GM21528 (cell line): ENCODE measurements at regions not wholly inside any gene's neighbourhood (a gene's known extent, or its start where the extent isn't known, plus 50 kb on each side); places are given as distances from the start of the nearest gene placed in this dataset.

Source experiments
- ATAC-seq: cut with Tn5 transposase; IDR thresholded peaks from one replicate; pipeline ENCODE4 v1.9.1; 2021; ENCODE audit warnings: mild to moderate bottlenecking, moderate library complexity; ENCODE audit not compliant: unreplicated experiment, low FRiP score

- no peak for ATAC-seq
Observed at GRCh38 chr2:41912337-41912736, 135.5 kb upstream of the PKDCC start.

GRCh38 chr2:41912776-41913175, 135.0 kb upstream of the PKDCC start:
- no peak for ATAC-seq

GRCh38 chr2:41913311-41913710, 134.5 kb upstream of the PKDCC start:
- no peak for ATAC-seq

- no peak for ATAC-seq
Observed at GRCh38 chr2:41913921-41914609, 133.8 kb upstream of the PKDCC start.

- ATAC-seq = no peak
Observed at GRCh38 chr2:41914936-41915335, 132.9 kb upstream of the PKDCC start.

GRCh38 chr2:41916177-41916576, 131.6 kb upstream of the PKDCC start:
- no peak for ATAC-seq

GRCh38 chr2:41917587-41917986, 130.2 kb upstream of the PKDCC start:
- no peak for ATAC-seq

- no peak for ATAC-seq
Observed at GRCh38 chr2:41919135-41919534, 128.7 kb upstream of the PKDCC start.

GRCh38 chr2:41920181-41920580, 127.6 kb upstream of the PKDCC start:
- ATAC-seq = no peak

- ATAC-seq = no peak
Observed at GRCh38 chr2:41920812-41921211, 127.0 kb upstream of the PKDCC start.

- no peak for ATAC-seq
Observed at GRCh38 chr2:41922177-41922576, 125.6 kb upstream of the PKDCC start.

GRCh38 chr2:41923156-41923786, 124.5 kb upstream of the PKDCC start:
- ATAC-seq = no peak

GRCh38 chr2:41924024-41924423, 123.8 kb upstream of the PKDCC start:
- no peak for ATAC-seq

GRCh38 chr2:41924709-41925408, 123.0 kb upstream of the PKDCC start:
- ATAC-seq = no peak

- ATAC-seq = no peak
Observed at GRCh38 chr2:41925712-41926111, 122.1 kb upstream of the PKDCC start.

GRCh38 chr2:41926614-41927580, 120.9 kb upstream of the PKDCC start:
- no peak for ATAC-seq

GRCh38 chr2:41927581-41928264, 120.1 kb upstream of the PKDCC start:
- ATAC-seq = no peak

GRCh38 chr2:41928526-41928925, 119.3 kb upstream of the PKDCC start:
- ATAC-seq = no peak

GRCh38 chr2:41930807-41931566, 116.8 kb upstream of the PKDCC start:
- no peak for ATAC-seq
